ENCODE measurements at regions not wholly inside any gene's neighbourhood (a gene's known extent, or its start where the extent isn't known, plus 50 kb on each side); places are given as distances from the start of the nearest gene placed in this dataset.

GRCh38 chr6:18613319-18613925, 226.3 kb downstream of the RNF144B start:
- H3K27ac ChIP-seq: no peak overlapping the region
- peaks cover 0 to 10% (median 5%) of the 10 kb centered on the region in 4 donors for H3K4me1 ChIP-seq
- no peak for DNase-seq
- intact Hi-C loops (cut with DNase I): no loop called here
- no peak for TF ChIP-seq EP300 (IDR thresholded peaks at IDR 0.05)
- TF ChIP-seq POLR2A (IDR thresholded peaks at IDR 0.05): no peak
- no peak for TF ChIP-seq CTCF (IDR thresholded peaks at IDR 0.05)
- TF ChIP-seq POLR2AphosphoS5 (IDR thresholded peaks at IDR 0.05): no peak
- no peaks in the 10 kb centered on the region for H3K36me3 ChIP-seq
- no peaks in the 10 kb centered on the region for H3K9me3 ChIP-seq
- no peaks in the 10 kb centered on the region for H3K27me3 ChIP-seq
- WGBS, 2 donors: 43 to 60% methylated on average over 4 of the region's 4 CpGs
- H3K4me3 ChIP-seq: no peak overlapping the region

GRCh38 chr6:18629571-18629970, 242.4 kb downstream of the RNF144B start:
- Histone ChIP-seq H3K27me3 (no peaks in the 10 kb centered on the region), H3K36me3 (no peaks in the 10 kb centered on the region), H3K27ac (no peak overlapping the region), H3K9me3 (no peaks in the 10 kb centered on the region), H3K4me3 (no peak overlapping the region), H3K4me1 (no peaks in the 10 kb centered on the region)
- DNase-seq: no peak
- intact Hi-C loops (cut with DNase I): no loop called here
- WGBS, 2 donors: 71 to 80% methylated on average over 3 of the region's 3 CpGs
- TF ChIP-seq POLR2A (IDR thresholded peaks at IDR 0.05) (no peak), EP300 (IDR thresholded peaks at IDR 0.05) (no peak)

GRCh38 chr6:18632670-18633410, 245.7 kb downstream of the RNF144B start:
- no peak for TF ChIP-seq CTCF (IDR thresholded peaks at IDR 0.05)
- no peak for TF ChIP-seq POLR2AphosphoS5 (IDR thresholded peaks at IDR 0.05)
- Histone ChIP-seq H3K27me3 (no peaks in the 10 kb centered on the region), H3K36me3 (no peaks in the 10 kb centered on the region), H3K27ac (no peak overlapping the region), H3K4me1 (no peaks in the 10 kb centered on the region), H3K9me3 (no peaks in the 10 kb centered on the region), H3K4me3 (no peak overlapping the region)
- intact Hi-C loops (cut with DNase I): no loop called here
- 56 to 70% methylated on average over 4 of the region's 4 CpGs for WGBS, 2 donors
- no peak for DNase-seq

- no peak for DNase-seq
- no peak for TF ChIP-seq POLR2A (IDR thresholded peaks at IDR 0.05)
- TF ChIP-seq CTCF (IDR thresholded peaks at IDR 0.05): no peak
- TF ChIP-seq POLR2AphosphoS5 (IDR thresholded peaks at IDR 0.05): no peak
- no peak for TF ChIP-seq EP300 (IDR thresholded peaks at IDR 0.05)
- no peaks in the 10 kb centered on the region for H3K27me3 ChIP-seq
- no peaks in the 10 kb centered on the region for H3K36me3 ChIP-seq
- H3K9me3 ChIP-seq: no peaks in the 10 kb centered on the region
- H3K4me3 ChIP-seq: no peak overlapping the region
- WGBS, 2 donors: 93 to 94% methylated on average over 6 of the region's 6 CpGs
- intact Hi-C loops (cut with DNase I): no loop called here
- H3K27ac ChIP-seq: no peak overlapping the region
- H3K4me1 ChIP-seq: no peaks in the 10 kb centered on the region
Measured at GRCh38 chr6:18634912-18635311, 247.8 kb downstream of the RNF144B start.

GRCh38 chr6:18640134-18640533, 253.0 kb downstream of the RNF144B start:
- H3K9me3 ChIP-seq: peaks cover 0 to 5% (median 0%) of the 10 kb centered on the region in 4 donors
- H3K4me3 ChIP-seq: no peak overlapping the region
- TF ChIP-seq POLR2AphosphoS5 (IDR thresholded peaks at IDR 0.05): no peak
- no peak for TF ChIP-seq CTCF (IDR thresholded peaks at IDR 0.05)
- no peak for TF ChIP-seq POLR2A (IDR thresholded peaks at IDR 0.05)
- no peak for TF ChIP-seq EP300 (IDR thresholded peaks at IDR 0.05)
- no peak overlapping the region for H3K27ac ChIP-seq
- no peaks in the 10 kb centered on the region for H3K4me1 ChIP-seq
- H3K27me3 ChIP-seq: no peaks in the 10 kb centered on the region
- intact Hi-C loops (cut with DNase I): no loop called here
- H3K36me3 ChIP-seq: no peaks in the 10 kb centered on the region
- DNase-seq: no peak

Measured in sigmoid colon (tissue), 6 donors.